OCI-LY7 (cell line): ENCODE measurements at regions not wholly inside any gene's neighbourhood (a gene's known extent, or its start where the extent isn't known, plus 50 kb on each side); places are given as distances from the start of the nearest gene placed in this dataset.
"Not testable (repeated sequence)": the region's sequence is repeated elsewhere in the genome, so short reads cannot be mapped to it uniquely, and the experiment has no call there.

Experiments
- BruUV-seq: library from RNA; stranded (reverse); fragments of 400-500 nt; replicated peaks from 2 replicates; lab custom pipeline; 2021; lab: Mats Ljungman, UMichigan
- CTCF ChIA-PET: fragments of 300-600 bp; sonication (Branson Sonifier 250); formaldehyde crosslinking; loops from one replicate; lab custom pipeline; 2022; ENCODE audit warnings: antibody characterized with exemption; ENCODE audit not compliant: unreplicated experiment; lab: Charles Lee
- POLR2A ChIA-PET: fragments of 300-600 bp; sonication (Branson Sonifier 250); formaldehyde crosslinking; loops from one replicate; lab custom pipeline; 2022; ENCODE audit warnings: antibody characterized with exemption; lab: Charles Lee
- DNase-seq: peaks from one replicate; pipeline ENCODE4 v3.0.0-alpha.2; 2015; ENCODE audit warnings: low spot score
- H2AFZ ChIP-seq: fragments of 200-600 bp; sonication (generic), shearing (Covaris generic); 2 replicates; pipeline ENCODE4 v1.6.1; 2014; ENCODE audit warnings: mild to moderate bottlenecking, antibody characterized with exemption, low read length, moderate library complexity
- H3K27ac ChIP-seq: fragments of 200-600 bp; sonication (generic); 2 replicates; pipeline ENCODE4 v1.5.1; 2014; ENCODE audit warnings: mixed run types, low read depth, mild to moderate bottlenecking, moderate library complexity, low read length, inconsistent platforms; ENCODE audit not compliant: poor library complexity, severe bottlenecking
- H3K36me3 ChIP-seq: fragments of 200-600 bp; sonication (generic); 2 replicates; pipeline ENCODE4 v1.6.1; 2014; ENCODE audit warnings: mild to moderate bottlenecking, antibody characterized with exemption, low read length, moderate library complexity, mixed read lengths; ENCODE audit not compliant: insufficient read depth
- H3K4me1 ChIP-seq: fragments of 200-600 bp; sonication (generic); 2 replicates; pipeline ENCODE4 v1.5.1; 2014; ENCODE audit warnings: mild to moderate bottlenecking, low read length; ENCODE audit not compliant: insufficient read depth, poor library complexity, severe bottlenecking
- H3K4me2 ChIP-seq: fragments of 200-600 bp; sonication (generic); 2 replicates; pipeline ENCODE4 v1.6.1; 2014; ENCODE audit warnings: mild to moderate bottlenecking, low read length
- H3K4me3 ChIP-seq: fragments of 200-600 bp; sonication (generic); 2 replicates; pipeline ENCODE4 v1.5.1; 2014; ENCODE audit warnings: mild to moderate bottlenecking, low read depth, low read length; ENCODE audit not compliant: poor library complexity, severe bottlenecking
- H3K79me2 ChIP-seq: fragments of 200-600 bp; sonication (generic); 2 replicates; pipeline ENCODE4 v1.6.1; 2016; ENCODE audit warnings: low read depth, mild to moderate bottlenecking, low read length, moderate library complexity, mixed read lengths; ENCODE audit not compliant: insufficient read depth
- H3K9me2 ChIP-seq: fragments of 200-600 bp; sonication (generic); 2 replicates; pipeline ENCODE4 v1.6.1; 2016; ENCODE audit warnings: mild to moderate bottlenecking, low read length, mixed read lengths; ENCODE audit not compliant: insufficient read depth
- H3K9me3 ChIP-seq: fragments of 200-600 bp; sonication (generic); 2 replicates; pipeline ENCODE4 v1.6.1; 2014; ENCODE audit warnings: mild to moderate bottlenecking, mixed run types, low read length, mixed read lengths
- H4K20me1 ChIP-seq: fragments of 200-600 bp; sonication (generic); 2 replicates; pipeline ENCODE4 v1.6.1; 2014; ENCODE audit warnings: mild to moderate bottlenecking, antibody characterized with exemption, low read length, moderate library complexity, mixed read lengths; ENCODE audit not compliant: insufficient read depth
- EZH2phosphoT487 ChIP-seq: fragments of 200-600 bp; sonication (generic); IDR thresholded peaks from 2 replicates; pipeline ENCODE4 v1.6.1; 2018; ENCODE audit warnings: low read depth, borderline replicate concordance, mild to moderate bottlenecking, mixed run types, antibody characterized with exemption, low read length, moderate library complexity, mixed read lengths
- intact Hi-C: fragments of 100-400 bp; cut with micrococcal nuclease; formaldehyde crosslinking; loops from one replicate; pipeline ENCODE4 v1.10.0; 2022; ENCODE audit not compliant: unreplicated experiment
- TF ChIP-seq, protein P1 (sequence below): fragments of 200-600 bp; sonication (generic); conservative IDR thresholded peaks from 2 replicates; pipeline ENCODE4 v1.5.1; 2014; ENCODE audit warnings: mild to moderate bottlenecking, antibody characterized with exemption, low read length, moderate library complexity, mixed read lengths

DNA sequence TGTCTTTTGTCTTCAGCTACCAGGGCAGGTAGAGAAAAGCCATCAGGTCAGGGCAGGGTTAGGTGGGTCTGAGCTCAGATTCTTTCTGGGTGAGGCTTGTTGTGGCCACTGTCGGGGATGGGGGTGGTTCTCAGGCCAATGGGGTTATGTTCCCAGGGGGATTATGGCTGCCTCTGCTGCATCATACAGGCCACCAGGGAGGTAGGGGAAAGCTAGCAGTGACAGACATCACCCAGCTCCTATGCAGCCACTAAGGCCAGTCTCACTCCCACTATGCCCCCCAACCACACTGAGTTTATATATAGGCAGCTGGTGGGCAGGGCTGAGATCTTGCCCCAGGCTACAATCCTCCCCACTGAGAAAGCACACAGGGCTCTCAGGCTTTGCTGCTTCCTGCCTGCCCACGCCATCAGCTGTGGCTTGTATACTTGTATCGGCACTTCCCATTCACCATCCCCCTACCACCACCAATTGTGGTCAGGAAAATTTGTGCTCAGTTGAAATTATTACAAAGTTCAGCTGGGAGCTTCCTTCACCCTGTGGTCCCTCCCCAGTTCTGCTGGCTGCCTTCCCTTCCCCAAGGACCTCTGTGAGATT, 72.6 kb upstream of the PTPN13 start:
- CTCF ChIA-PET: interaction anchor here (1.3 kb wide), 1 partner anchor 22 kb away, joined by 4 read pairs; no protein-coding TSS in a partner anchor
- POLR2A ChIA-PET: interaction anchor here (1.0 to 1.7 kb wide), 2 partner anchors 15 to 62 kb away, joined by 3 to 4 read pairs; no protein-coding TSS in a partner anchor
- TF ChIP-seq, protein P1, sequence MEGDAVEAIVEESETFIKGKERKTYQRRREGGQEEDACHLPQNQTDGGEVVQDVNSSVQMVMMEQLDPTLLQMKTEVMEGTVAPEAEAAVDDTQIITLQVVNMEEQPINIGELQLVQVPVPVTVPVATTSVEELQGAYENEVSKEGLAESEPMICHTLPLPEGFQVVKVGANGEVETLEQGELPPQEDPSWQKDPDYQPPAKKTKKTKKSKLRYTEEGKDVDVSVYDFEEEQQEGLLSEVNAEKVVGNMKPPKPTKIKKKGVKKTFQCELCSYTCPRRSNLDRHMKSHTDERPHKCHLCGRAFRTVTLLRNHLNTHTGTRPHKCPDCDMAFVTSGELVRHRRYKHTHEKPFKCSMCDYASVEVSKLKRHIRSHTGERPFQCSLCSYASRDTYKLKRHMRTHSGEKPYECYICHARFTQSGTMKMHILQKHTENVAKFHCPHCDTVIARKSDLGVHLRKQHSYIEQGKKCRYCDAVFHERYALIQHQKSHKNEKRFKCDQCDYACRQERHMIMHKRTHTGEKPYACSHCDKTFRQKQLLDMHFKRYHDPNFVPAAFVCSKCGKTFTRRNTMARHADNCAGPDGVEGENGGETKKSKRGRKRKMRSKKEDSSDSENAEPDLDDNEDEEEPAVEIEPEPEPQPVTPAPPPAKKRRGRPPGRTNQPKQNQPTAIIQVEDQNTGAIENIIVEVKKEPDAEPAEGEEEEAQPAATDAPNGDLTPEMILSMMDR: no peak
- TF ChIP-seq EZH2phosphoT487: no peak

DNA sequence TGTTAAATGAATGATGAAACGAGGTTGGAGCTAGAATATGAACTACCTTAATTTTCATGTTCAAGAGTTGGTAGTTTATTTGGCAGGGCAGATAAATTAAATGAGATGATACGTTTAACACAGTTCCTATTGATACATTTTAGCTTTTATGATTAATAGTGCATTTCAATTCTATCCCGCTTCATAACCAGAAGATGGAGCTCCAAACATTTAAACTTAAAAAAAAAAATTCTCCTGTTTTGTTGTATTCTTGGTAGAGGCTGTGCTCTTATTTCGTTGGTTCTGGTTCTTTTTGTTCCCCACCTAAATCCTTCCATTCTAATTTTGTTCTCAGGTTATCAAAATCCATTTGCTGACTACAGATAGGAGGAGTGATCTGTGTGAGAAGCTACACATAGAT, 71.8 kb upstream of the PTPN13 start:
- ChIA-PET POLR2A (interaction anchor here (1.0 to 1.7 kb wide), 2 partner anchors 13 to 16 kb away, joined by 3 read pairs; no protein-coding TSS in a partner anchor), CTCF (interaction anchor here (1.3 kb wide), 1 partner anchor 23 kb away, joined by 4 read pairs; no protein-coding TSS in a partner anchor)
- BruUV-seq: no TSS peak
- H3K79me2 ChIP-seq: no peaks in the 10 kb centered on the region
- H4K20me1 ChIP-seq: no peaks in the 10 kb centered on the region
- TF ChIP-seq, protein P1: no peak
- no peak overlapping the region for H3K4me2 ChIP-seq
- no peak overlapping the region for H3K27ac ChIP-seq
- H3K4me3 ChIP-seq: no peak overlapping the region
- H3K4me1 ChIP-seq: no peaks in the 10 kb centered on the region
- H3K9me3 ChIP-seq: no peaks in the 10 kb centered on the region
- no peak overlapping the region for H2AFZ ChIP-seq
- no peaks in the 10 kb centered on the region for H3K9me2 ChIP-seq
- DNase-seq: no peak
- intact Hi-C loops: no loop called here
- H3K36me3 ChIP-seq: no peaks in the 10 kb centered on the region

More for the DNA sequence above, 72.6 kb upstream of the PTPN13 start:
- H3K4me1 ChIP-seq: no peaks in the 10 kb centered on the region
- no peaks in the 10 kb centered on the region for H3K79me2 ChIP-seq
- H4K20me1 ChIP-seq: no peaks in the 10 kb centered on the region
- no TSS peak for BruUV-seq
- intact Hi-C loops: no loop called here
- no peak for DNase-seq
- no peak overlapping the region for H3K27ac ChIP-seq
- H3K9me3 ChIP-seq: no peaks in the 10 kb centered on the region
- H3K9me2 ChIP-seq: no peaks in the 10 kb centered on the region
- H3K4me3 ChIP-seq: no peak overlapping the region
- H3K36me3 ChIP-seq: no peaks in the 10 kb centered on the region
- H3K4me2 ChIP-seq: no peak overlapping the region
- no peak overlapping the region for H2AFZ ChIP-seq

DNA sequence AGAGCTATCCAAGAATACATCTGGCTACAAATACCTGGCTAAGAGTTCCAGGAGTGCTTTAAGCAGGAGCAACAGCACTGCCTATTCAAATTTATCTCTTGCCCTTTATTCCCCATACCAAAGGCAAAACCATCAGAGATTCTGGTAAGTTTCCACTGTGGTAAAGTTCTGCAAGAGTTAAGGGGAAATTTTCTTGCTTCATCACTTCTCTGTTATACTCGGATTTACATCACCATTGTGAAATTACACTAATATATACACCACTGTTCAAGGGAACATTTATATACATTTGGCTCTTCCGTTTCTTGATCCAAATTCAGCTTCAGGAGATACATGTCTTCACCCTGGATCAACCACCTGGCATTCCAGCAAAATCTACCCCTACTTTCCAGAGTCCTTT, 70.8 kb upstream of the PTPN13 start:
- POLR2A ChIA-PET: no interaction called here
- no TSS peak for BruUV-seq

DNA sequence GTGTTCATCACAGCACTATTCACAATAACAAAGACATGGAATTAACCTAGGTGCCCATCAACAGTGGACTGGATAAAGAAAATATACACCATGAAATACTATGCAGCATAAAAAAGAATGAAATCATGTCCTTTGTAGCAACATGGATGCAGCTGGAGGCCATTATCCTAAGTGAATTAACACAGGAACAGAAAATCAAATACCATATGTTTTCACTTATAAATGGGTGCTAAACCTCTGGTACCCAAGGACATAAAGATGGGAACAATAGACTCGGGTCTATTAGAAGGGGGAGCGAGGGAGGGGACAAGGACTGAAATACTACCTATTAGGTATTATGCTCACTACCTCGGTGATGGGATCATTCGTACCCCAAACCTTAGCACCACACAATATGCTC, 66.4 kb upstream of the PTPN13 start:
- H3K27ac ChIP-seq, H3K36me3 ChIP-seq, H3K79me2 ChIP-seq, H2AFZ ChIP-seq, intact Hi-C loops, H3K4me1 ChIP-seq, DNase-seq, H3K4me2 ChIP-seq, BruUV-seq, H4K20me1 ChIP-seq, CTCF ChIA-PET, H3K9me2 ChIP-seq, POLR2A ChIA-PET, H3K9me3 ChIP-seq, H3K4me3 ChIP-seq: not testable (repeated sequence)

More for the DNA sequence above, 70.8 kb upstream of the PTPN13 start:
- Histone ChIP-seq H2AFZ (no peak overlapping the region), H3K36me3 (no peaks in the 10 kb centered on the region), H3K4me2 (no peak overlapping the region), H3K27ac (no peak overlapping the region), H3K9me3 (no peaks in the 10 kb centered on the region), H3K4me1 (no peaks in the 10 kb centered on the region), H3K4me3 (no peak overlapping the region), H3K79me2 (no peaks in the 10 kb centered on the region), H3K9me2 (no peaks in the 10 kb centered on the region), H4K20me1 (no peaks in the 10 kb centered on the region)
- intact Hi-C loops: no loop called here
- DNase-seq: no peak
- no peak for TF ChIP-seq EZH2phosphoT487
- TF ChIP-seq, protein P1: no peak
- CTCF ChIA-PET: no interaction called here
